ENCODE measurements at regions not wholly inside any gene's neighbourhood (a gene's known extent, or its start where the extent isn't known, plus 50 kb on each side); places are given as distances from the start of the nearest gene placed in this dataset.
A peak's percentile ranks its signal among the peaks of the same experiment; 100 is the strongest.

- no peak overlapping the region for H3K18ac ChIP-seq (ENCODE audit: extremely low read depth, low read length)
- no peaks in the 10 kb centered on the region for H3K23me2 ChIP-seq (ENCODE audit: low read depth, low read length)
- no peak overlapping the region for H3K23ac ChIP-seq (ENCODE audit: insufficient read length)
- no peaks in the 10 kb centered on the region for H3K36me3 ChIP-seq (ENCODE audit: control insufficient read depth in 2 of 4, insufficient read depth in 4 of 4, low read length in 3 of 4)
- no peaks in the 10 kb centered on the region for H4K20me1 ChIP-seq (replicated peaks in 1 of 2; ENCODE audit: control insufficient read depth in 1 of 2, insufficient read depth in 2 of 2, low read length in 2 of 2)
- H3K9me3 ChIP-seq (ENCODE audit: insufficient read depth in 2 of 2, low read depth in 1 of 2, low read length in 1 of 2), result no peaks in the 10 kb centered on the region
- no peak overlapping the region for H3K14ac ChIP-seq (ENCODE audit: insufficient read length)
- ChIA-PET CTCF (ENCODE audit: partially characterized antibody) (interaction anchor here (1.1 to 8.9 kb wide), 6 partner anchors 7 to 300 kb away, joined by 3 to 77 read pairs (median 31); partner anchors contain the start of gene TSC22D2), POLR2A (ENCODE audit: partially characterized antibody) (interaction anchor here (1.5 kb wide), 1 partner anchor 9 kb away, joined by 3 read pairs; no protein-coding TSS in a partner anchor)
- H2BK12ac ChIP-seq (ENCODE audit: low read depth, low read length), result no peak overlapping the region
- no peak overlapping the region for H3K4ac ChIP-seq (replicated peaks; ENCODE audit: insufficient read length, low read depth, low read length)
- H3K79me1 ChIP-seq (ENCODE audit: low read depth, low read length), result no peaks in the 10 kb centered on the region
- H3K4me1 ChIP-seq (replicated peaks in 1 of 4; ENCODE audit: control insufficient read depth in 3 of 4, insufficient read depth in 4 of 4, low read length in 3 of 4), result 0 out of 7 replicates have a peak, but pooled peaks cover 0 to 3% (median 0%) of the 10 kb centered on the region in 4 experiments
- H2BK15ac ChIP-seq (ENCODE audit: low read length), result no peak overlapping the region
- H2BK120ac ChIP-seq (replicated peaks; ENCODE audit: low read depth, low read length), result no peak overlapping the region
- H2BK20ac ChIP-seq (ENCODE audit: low read length), result no peak overlapping the region
- H4K8ac ChIP-seq (ENCODE audit: extremely low read depth, insufficient read depth, low read length), result no peak overlapping the region
- no peak overlapping the region for H2BK5ac ChIP-seq (ENCODE audit: low read depth, low read length)
- no peak overlapping the region for H3K56ac ChIP-seq (replicated peaks; ENCODE audit: insufficient read length, low read depth, low read length)
- no peak for FAIRE-seq
- H4K91ac ChIP-seq (replicated peaks; ENCODE audit: insufficient read length, low read length), result no peak overlapping the region
- H3K27me3 ChIP-seq (replicated peaks in 1 of 4; ENCODE audit: control insufficient read depth in 3 of 4, extremely low read depth in 1 of 4, insufficient read depth in 3 of 4, low read length in 3 of 4), result no peaks in the 10 kb centered on the region
- no peak overlapping the region for H3K4me2 ChIP-seq (ENCODE audit: insufficient read depth in 1 of 2, low read depth in 2 of 2, low read length in 2 of 2)
- H3K4me3 ChIP-seq (ENCODE audit: extremely low read depth in 1 of 4, insufficient read depth in 2 of 4, low read depth in 3 of 4, low read length in 4 of 4), result no peak overlapping the region
- H4K5ac ChIP-seq (ENCODE audit: insufficient read length, low read depth, low read length), result no peak overlapping the region
- no peak overlapping the region for H2AK5ac ChIP-seq (ENCODE audit: low read depth, low read length)
- H3K9ac ChIP-seq (replicated peaks in 1 of 4; ENCODE audit: extremely low read depth in 1 of 4, low read depth in 3 of 4, low read length in 3 of 4), result no peak overlapping the region
- TF ChIP-seq JUN (IDR thresholded peaks at IDR 0.05; ENCODE audit: low read depth, low read length), result no peak
- no peak for TF ChIP-seq PHF8 (conservative IDR thresholded peaks at IDR 0.05; ENCODE audit: low read depth, low read length)
- TF ChIP-seq ZNF274 (IDR thresholded peaks at IDR 0.05; ENCODE audit: borderline replicate concordance, extremely low read depth, low read length), result no peak
- TF ChIP-seq KDM5A (IDR thresholded peaks at IDR 0.05; ENCODE audit: low read length), result no peak
- TF ChIP-seq, protein P1, sequence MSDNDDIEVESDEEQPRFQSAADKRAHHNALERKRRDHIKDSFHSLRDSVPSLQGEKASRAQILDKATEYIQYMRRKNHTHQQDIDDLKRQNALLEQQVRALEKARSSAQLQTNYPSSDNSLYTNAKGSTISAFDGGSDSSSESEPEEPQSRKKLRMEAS (IDR thresholded peaks at IDR 0.05), result no peak
- TF ChIP-seq GTF2F1 (IDR thresholded peaks at IDR 0.05; ENCODE audit: borderline replicate concordance, low read depth, low read length), result no peak
- DNase-seq (ENCODE audit: low read depth in 1 of 2, low spot score in 2 of 2), result no peak
- H2AFZ ChIP-seq (ENCODE audit: low read length), result 0 out of 2 replicates have a peak overlapping the region, but pooled peaks have one; percentile 14
- whole genome bisulfite sequencing, 2 experiments (ENCODE audit: extremely low coverage in 1 of 2, insufficient coverage in 1 of 2, insufficient read length in 1 of 2, insufficient replicate concordance in 2 of 2, low coverage in 1 of 2, low lambda C conversion rate in 2 of 2, missing lambda C conversion rate in 1 of 2), result 85% methylated on average over 7 of the region's 7 CpGs; no CpG with 5 or more reads in 1 of the 2 experiments
- H3K27ac ChIP-seq (ENCODE audit: low read depth, low read length), result no peak overlapping the region
- no peaks in the 10 kb centered on the region for H3K79me2 ChIP-seq (ENCODE audit: control insufficient read depth in 1 of 2, insufficient read depth in 2 of 2, low read length in 2 of 2)
These were observed 171.6 kb upstream of the TSC22D2 start for GRCh38 chr3:150236316-150237082.
